Mononuclear cell (primary cell): ENCODE measurements at regions not wholly inside any gene's neighbourhood (a gene's known extent, or its start where the extent isn't known, plus 50 kb on each side); places are given as distances from the start of the nearest gene placed in this dataset.
"Not testable (repeated sequence)": the region's sequence is repeated elsewhere in the genome, so short reads cannot be mapped to it uniquely, and the experiment has no call there.

Experiments
- H3K27me3 ChIP-seq: 2 replicates; pipeline ENCODE4 v1.6.0; 2011; ENCODE audit warnings: low read length, control low read depth; ENCODE audit not compliant: insufficient read depth
- H3K4me1 ChIP-seq: 2 replicates; pipeline ENCODE4 v1.5.1; 2011; ENCODE audit warnings: mild to moderate bottlenecking, low read length, control low read depth; ENCODE audit not compliant: insufficient read depth
- H3K4me3 ChIP-seq: 2 replicates; pipeline ENCODE4 v1.5.1; 2011; ENCODE audit warnings: mild to moderate bottlenecking, low read length, moderate library complexity
- H3K9me3 ChIP-seq: 2 replicates; pipeline ENCODE4 v1.5.1; 2011; ENCODE audit warnings: low read depth, mild to moderate bottlenecking, control low read depth, low read length

DNA sequence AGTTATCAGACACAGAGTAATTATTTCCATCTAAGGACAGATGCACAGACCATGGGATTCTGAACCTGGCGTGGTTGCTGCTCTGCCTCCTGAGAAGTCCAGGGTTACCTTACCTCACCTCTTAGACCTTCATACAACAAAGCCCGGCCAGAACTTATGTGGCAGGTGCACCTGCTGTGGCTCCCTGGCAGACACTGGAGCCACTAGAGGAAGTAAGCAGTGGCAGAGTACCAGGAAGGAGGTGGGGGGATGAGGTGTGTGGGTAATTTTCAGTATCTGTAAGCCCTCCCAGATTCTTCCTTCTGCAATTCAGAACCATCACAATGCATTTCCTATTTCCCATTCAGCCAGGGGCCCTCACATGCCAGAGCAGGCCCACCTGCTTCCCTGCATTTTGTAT, 106.1 kb upstream of the DOCK9 start:
- Histone ChIP-seq H3K4me3 (no peak overlapping the region), H3K27me3 (peaks cover 65% of the 10 kb centered on the region), H3K4me1 (peaks cover 33% of the 10 kb centered on the region)

DNA sequence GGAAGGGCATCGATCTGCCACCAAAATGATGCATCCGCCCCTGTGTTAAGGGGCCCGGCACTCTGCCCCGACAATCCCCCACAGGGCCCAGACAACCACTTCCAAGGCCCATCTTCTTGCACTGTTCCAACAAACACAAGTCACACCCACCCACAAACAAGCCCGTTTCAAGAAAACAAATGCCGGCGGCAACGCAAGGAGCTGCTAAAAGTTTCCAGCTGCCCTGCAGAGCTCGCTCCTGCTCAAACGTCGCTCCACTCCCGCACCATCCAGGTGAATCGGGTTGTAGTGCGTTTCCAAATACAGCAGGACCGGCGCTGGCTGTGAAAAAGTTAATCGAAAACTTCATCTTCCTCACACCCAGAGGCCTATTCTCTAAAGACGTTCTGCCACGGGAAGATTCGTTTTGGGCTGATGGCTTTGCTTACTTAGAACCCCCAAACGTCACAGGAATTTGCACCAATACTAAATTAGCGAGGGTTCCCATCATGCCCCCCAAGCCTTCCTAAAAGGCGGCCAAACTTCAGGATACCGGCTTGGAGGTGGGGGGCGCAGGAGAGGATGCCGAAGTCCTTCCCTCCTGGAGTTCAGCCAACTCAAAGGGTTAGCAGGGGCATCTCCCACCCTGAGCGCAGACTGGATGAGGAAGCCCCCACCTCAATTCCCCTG, 107.4 kb upstream of the DOCK9 start:
- peaks cover 33% of the 10 kb centered on the region for H3K4me1 ChIP-seq
- peak overlapping the region; percentile 17 for H3K4me3 ChIP-seq
- H3K9me3 ChIP-seq: no peaks in the 10 kb centered on the region

More for the DNA sequence above, 106.1 kb upstream of the DOCK9 start:
- no peaks in the 10 kb centered on the region for H3K9me3 ChIP-seq

DNA sequence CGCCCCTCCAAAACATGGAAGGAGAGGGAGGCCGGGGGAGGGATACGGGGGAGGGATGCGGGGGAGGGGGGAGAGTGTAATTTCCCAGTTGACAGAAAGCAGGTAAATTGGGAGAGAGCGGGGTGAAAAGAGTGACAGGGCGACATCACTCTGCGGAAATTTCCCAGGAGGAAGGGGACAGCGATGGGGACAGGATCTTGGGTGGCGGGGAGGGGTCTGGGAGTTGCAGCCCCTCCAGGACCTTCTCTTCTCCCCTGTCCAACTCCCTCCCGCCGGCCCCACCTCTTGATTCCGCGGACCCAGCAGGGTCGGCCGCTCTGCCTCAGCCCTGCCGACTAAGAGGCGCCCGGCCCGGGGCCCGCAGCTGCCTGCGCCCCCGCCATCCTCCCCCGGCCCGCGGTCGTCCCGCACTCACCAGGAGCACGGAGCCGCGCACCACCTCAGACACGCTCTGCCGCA, 108.0 kb upstream of the DOCK9 start:
- no peaks in the 10 kb centered on the region for H3K9me3 ChIP-seq
- H3K4me3 ChIP-seq: peak overlapping the region; percentile 41
- H3K27me3 ChIP-seq: peaks cover 69% of the 10 kb centered on the region
- peaks cover 33% of the 10 kb centered on the region for H3K4me1 ChIP-seq

More for the DNA sequence above, 107.4 kb upstream of the DOCK9 start:
- H3K27me3 ChIP-seq: peaks cover 69% of the 10 kb centered on the region

DNA sequence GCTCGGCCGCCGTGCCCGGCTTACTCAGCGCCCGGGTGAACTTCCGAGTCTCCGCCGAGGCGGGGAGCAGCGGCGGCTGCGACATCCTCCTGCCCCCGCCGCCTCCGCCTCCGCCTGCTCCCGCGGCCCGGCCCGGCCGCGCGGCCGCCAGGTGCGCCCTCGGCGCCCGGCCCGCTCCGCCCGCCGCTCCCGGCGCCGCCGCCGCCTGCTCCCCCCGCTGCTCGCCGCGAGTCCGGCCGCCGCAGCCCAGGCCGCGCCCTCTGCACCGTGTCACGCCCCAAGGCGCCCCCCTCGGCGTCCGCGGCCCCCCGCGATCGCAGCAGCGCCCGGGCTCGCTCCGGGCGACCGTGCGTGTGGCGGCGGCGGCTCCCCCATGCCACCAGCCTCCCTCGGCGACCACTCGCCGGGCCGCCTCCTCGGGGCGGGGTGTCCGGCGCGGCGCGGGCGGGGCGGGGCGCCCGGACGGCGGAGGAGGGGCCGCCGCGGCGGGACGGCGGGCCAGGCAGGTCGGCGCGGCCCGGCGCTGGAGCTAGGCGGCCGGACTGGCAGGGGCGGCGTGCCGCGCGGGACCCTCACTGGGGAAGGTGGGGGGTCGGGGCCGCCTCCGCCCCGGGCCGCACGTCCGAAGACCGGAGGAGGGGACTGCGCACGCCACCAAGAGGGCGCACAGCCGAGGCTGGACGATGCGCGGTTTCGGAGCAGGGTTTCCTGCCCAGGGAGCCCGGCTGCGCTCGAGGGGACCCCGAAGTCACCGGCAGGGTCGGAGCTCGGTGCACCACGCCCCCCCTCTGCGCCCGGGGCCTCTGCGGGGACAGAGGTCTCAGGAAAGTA, 108.6 kb upstream of the DOCK9 start:
- H3K4me3 ChIP-seq: peak overlapping the region; percentile 50

DNA sequence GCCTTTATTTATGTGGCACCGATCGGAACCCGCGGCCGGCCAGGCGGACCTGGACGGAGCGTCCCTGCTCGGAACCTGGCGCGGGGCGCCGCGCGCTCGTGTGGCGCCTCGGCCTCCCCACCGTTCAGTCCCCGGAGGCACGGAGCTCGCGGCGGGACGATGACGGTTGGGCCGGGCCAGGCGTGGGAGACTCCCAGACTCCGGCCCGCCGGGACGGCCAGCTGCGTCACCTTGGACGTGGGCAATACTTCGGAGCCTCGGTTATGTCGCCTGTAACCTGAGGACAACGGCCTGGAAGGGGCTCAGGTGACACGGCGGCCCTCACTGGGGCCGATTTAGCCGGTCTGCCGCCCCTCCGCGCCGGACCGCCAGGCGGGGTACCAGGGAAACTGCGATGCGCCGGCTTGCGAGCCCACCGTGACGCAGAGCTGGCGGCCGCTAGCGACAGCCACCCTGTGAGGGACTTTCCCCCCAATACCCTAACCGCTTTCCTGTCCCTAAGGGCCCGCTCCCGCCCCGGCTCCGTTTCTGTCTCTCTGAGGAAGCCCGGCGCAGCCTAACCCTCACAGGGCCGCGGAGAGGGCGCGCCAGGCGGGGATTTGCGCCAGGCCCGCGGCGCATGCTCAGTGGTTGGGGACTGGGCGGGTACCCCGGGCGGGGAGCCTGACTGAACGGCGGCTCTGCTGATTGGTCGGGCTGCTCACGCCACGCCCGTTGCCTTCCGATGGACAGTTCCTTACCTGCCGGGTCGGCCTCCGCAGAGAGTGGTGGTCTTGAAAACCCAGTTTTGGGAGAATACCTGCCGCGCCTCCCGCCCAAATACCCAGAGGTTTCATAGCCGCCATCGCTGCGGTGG, 109.5 kb upstream of the DOCK9 start:
- peaks cover 77% of the 10 kb centered on the region for H3K27me3 ChIP-seq
- H3K4me3 ChIP-seq: peak overlapping the region; percentile 50
- peaks cover 33% of the 10 kb centered on the region for H3K4me1 ChIP-seq
- H3K9me3 ChIP-seq: no peaks in the 10 kb centered on the region

More for the DNA sequence above, 108.6 kb upstream of the DOCK9 start:
- Histone ChIP-seq H3K9me3 (no peaks in the 10 kb centered on the region), H3K4me1 (peaks cover 33% of the 10 kb centered on the region), H3K27me3 (peaks cover 69% of the 10 kb centered on the region)

DNA sequence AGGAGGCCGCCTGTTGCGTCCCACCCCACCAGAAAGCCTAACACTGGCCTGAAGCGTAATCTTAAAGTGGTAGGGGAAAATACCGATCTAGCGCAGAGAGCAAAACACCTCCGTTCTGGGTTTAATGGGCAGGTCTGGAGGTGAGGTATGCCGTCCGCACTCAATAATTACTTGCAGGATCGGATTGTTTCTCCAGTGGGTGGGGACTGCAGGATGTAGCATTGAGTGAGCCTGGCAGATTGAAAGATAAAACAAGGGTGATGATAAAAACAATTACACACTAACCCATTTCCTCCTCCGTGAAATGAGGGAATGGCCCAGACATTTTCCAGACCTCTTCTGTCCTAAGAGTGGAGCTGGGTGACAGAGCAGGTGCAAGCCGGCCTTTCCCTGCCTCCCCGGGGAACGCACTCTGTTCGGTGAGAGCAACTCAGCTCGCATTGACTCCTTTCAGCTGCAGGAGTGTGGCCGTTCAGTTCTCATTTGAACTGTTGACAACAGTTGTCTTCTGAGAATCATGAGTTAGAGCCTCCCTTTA, 110.2 kb upstream of the DOCK9 start:
- H3K4me3 ChIP-seq: peak overlapping the region; percentile 50
- H3K27me3 ChIP-seq: peaks cover 79% of the 10 kb centered on the region
- H3K4me1 ChIP-seq: peaks cover 33% of the 10 kb centered on the region
- H3K9me3 ChIP-seq: no peaks in the 10 kb centered on the region

DNA sequence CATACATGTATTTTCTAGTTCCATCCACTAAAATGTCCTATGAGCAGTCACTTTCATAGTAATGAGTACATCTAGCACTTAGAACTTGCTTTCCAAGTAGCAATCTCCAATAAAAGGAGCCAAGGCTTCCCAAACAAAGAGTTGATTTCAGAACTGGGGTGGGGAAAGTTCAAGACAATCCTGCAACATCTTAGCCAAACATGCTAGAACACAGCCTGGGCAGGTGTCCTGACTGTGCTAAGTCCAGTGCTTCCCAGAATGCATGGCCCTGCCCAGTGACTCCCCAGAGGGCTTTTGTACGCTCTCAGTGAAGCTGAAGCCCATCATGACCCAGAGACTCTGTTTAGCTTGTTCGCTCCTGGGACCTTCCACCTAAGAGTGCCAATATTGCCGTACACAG, 106.7 kb upstream of the UBAC2 start:
- no peak overlapping the region for H3K4me3 ChIP-seq
- H3K4me1 ChIP-seq: no peaks in the 10 kb centered on the region
- H3K27me3 ChIP-seq: peaks cover 72% of the 10 kb centered on the region
- H3K9me3 ChIP-seq: no peaks in the 10 kb centered on the region

DNA sequence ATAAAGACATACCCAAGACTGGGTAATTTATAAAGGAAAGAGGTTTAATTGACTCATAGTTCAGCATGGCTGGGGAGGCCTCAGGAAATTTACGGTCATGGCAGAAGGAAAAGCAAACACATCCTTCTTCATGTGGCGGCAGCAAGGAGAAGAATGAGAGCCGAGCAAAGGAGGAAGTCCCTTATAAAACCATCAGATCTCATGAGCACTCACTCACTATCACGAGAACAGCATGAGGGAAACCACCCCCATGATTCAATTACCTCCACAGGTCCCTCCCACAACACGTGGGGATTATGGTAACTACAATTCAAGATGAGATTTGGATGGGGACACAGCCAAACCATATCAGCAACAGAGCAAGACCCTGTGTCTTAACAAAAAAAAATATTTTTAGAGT, 98.8 kb upstream of the UBAC2 start:
- not testable (repeated sequence) for H3K9me3 ChIP-seq, H3K4me1 ChIP-seq, H3K4me3 ChIP-seq
- peaks cover 78% of the 10 kb centered on the region for H3K27me3 ChIP-seq

DNA sequence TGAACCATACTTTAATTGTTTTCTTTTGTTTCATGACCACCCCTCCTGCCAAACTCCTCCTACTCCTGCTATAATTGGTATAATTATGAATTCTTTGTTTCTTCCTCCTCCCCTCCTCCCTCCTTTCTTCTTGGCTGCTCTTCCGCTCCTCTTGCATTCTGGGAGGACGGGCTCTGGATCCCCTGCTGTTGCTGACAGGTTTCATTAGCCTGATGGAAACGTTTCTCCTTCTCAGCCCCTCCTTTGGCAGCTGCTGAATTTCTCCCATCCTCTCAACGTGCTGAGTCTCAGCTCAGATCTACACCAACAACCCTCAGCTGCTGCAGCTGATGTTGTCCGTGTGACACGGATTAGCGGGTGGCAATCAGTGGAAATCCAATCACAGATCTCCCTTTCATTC, 97.1 kb upstream of the UBAC2 start:
- Histone ChIP-seq H3K4me3 (no peak overlapping the region), H3K4me1 (no peaks in the 10 kb centered on the region), H3K9me3 (no peaks in the 10 kb centered on the region), H3K27me3 (peaks cover 71% of the 10 kb centered on the region)

DNA sequence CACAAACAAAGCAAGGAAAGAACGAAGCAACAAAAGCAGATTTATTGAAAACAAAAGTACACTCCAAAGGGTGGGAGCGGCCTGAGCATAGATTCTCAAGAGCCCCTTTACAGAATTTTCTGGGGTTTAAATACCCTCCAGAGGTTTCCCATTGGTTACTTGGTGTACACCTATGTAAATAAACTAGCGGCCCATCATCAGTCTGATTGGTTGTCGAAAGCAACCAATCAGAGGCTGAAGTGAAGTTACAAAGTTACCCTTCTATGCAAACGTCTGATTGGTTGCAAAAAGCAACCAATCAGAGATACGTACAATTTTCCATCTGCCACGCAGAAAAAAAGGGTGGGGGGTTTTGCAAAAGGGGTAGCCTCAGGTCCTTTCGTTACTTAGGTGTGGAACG, 96.3 kb upstream of the UBAC2 start:
- Histone ChIP-seq H3K4me1 (no peaks in the 10 kb centered on the region), H3K27me3 (peaks cover 69% of the 10 kb centered on the region), H3K9me3 (no peaks in the 10 kb centered on the region), H3K4me3 (no peak overlapping the region)

DNA sequence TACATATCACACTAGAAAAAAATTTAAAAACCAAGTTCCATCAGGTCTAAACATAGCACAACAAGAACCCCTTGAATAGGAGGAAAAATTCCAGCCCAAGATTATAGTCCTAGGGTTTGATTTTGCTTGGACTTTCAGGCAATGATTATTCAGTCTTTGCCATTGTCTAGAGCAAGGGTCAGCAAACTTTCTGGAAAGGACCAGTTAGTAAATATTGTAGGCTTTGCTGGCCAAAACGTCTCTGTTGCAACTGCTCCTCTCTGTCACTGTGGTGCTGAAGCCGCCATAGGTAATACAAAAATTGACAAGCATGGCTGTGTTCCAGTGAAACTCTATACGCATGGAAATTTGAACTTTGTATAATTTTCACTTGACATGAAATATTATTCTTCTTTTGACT, 95.5 kb upstream of the UBAC2 start:
- Histone ChIP-seq H3K27me3 (peaks cover 71% of the 10 kb centered on the region), H3K9me3 (no peaks in the 10 kb centered on the region), H3K4me1 (no peaks in the 10 kb centered on the region), H3K4me3 (no peak overlapping the region)

DNA sequence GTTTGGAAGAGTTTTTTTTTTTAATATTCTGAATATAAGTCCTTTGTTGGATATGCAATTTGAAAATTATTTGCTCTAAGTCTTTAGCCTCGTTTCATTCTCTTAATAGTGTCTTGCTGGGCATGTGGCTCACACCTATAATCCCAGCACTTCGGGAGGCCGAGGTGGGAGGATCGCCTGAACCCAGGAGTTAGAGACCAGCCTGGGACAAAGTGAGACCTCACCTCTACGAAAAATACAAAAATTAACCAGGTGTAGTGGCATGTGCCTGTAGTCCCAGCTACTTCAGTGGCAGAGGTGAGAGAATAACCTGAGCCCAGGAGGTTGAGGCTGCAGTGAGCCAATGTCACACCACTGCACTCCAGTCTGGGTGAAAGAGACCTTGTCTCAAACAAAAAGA, 87.3 kb upstream of the UBAC2 start:
- Histone ChIP-seq H3K4me3 (no peak overlapping the region), H3K4me1 (no peaks in the 10 kb centered on the region), H3K27me3 (peaks cover 50% of the 10 kb centered on the region), H3K9me3 (no peaks in the 10 kb centered on the region)

DNA sequence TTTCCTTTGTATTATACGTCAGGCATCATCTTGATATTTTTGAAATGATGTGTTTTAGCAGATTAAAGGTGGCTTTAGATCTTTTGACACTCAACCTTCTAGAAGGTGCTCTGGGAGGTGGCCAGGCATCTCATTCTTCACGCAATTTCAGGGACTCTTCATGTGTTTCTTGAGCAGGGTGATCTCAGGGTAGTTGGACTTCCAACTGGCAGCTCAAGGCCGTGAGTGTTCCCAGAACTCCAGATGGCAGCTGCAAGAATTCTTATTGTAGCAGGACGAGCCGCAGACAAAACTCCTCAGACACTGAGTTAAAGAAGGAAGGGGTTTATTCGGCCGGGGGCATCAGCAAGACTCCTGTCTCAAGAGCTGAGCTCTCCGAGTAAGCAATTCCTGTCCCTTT, 82.5 kb upstream of the UBAC2 start:
- Histone ChIP-seq H3K4me3 (no peak overlapping the region), H3K9me3 (no peaks in the 10 kb centered on the region), H3K4me1 (no peaks in the 10 kb centered on the region), H3K27me3 (peaks cover 69% of the 10 kb centered on the region)

DNA sequence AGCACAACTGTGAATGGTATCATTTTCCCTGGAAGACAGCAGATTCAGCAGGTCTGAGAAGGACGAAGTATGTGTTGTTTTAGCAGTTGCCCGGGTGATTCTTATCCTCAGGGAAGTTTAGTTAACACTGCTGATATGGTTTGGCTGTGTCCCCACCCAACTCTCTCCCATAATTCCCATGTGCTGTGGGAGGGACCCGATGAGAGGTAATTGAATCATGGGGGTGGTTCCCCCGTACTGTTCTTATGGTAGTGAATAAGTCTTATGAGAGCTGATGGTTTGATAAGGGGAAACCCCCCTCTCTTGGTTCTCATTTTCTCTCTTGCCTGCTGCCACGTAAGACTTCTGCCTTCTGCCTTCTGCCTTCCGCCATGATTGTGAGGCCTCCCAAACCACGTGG, 81.0 kb upstream of the UBAC2 start:
- Histone ChIP-seq H3K9me3 (no peaks in the 10 kb centered on the region), H3K4me1 (peaks cover 7% of the 10 kb centered on the region), H3K27me3 (peaks cover 80% of the 10 kb centered on the region), H3K4me3 (no peak overlapping the region)

DNA sequence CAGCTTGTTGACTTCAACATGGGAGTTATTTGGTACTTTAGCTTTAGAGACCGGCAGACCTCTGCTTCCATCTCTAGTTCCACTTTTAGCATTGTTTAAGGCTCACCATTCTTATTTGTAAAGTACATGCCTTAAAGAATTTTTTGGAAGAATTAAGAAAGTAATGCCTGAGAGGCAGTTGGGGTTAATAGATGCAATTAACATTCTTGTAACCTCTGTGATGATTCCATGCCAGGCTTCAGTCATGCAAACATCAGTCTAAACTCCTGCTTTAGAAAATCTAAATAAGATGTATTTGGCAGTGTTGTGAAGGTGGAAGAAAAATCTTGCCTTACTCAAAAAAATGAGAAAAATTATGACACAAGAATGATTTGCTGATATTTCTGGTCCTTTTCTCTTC, 79.9 kb upstream of the UBAC2 start:
- peaks cover 71% of the 10 kb centered on the region for H3K27me3 ChIP-seq
- H3K9me3 ChIP-seq: no peaks in the 10 kb centered on the region
- H3K4me1 ChIP-seq: peaks cover 15% of the 10 kb centered on the region
- H3K4me3 ChIP-seq: no peak overlapping the region
